ENCODE measurements at regions not wholly inside any gene's neighbourhood (a gene's known extent, or its start where the extent isn't known, plus 50 kb on each side); places are given as distances from the start of the nearest gene placed in this dataset.

- Histone ChIP-seq H3K4me3 (no peak overlapping the region), H3K4me1 (no peaks in the 10 kb centered on the region), H3K27ac (no peak overlapping the region), H3K9me3 (peaks cover 3% of the 10 kb centered on the region), H3K27me3 (ENCODE audit: insufficient read depth in 3 of 3, low read length in 2 of 3) (no peaks in the 10 kb centered on the region), H3K36me3 (ENCODE audit: insufficient read depth in 1 of 2, low read depth in 1 of 2) (no peaks in the 10 kb centered on the region)
- intact Hi-C loops (cut with DNase I) = no loop called here
- no peak for TF ChIP-seq CTCF (IDR thresholded peaks at IDR 0.05)
- DNase-seq (no peak), ATAC-seq (no peak)
- WGBS, 3 donors = 81 to 84% (median 83%) methylated on average over 3 of the region's 3 CpGs
Observed at GRCh38 chr14:46377305-46377704, 274.3 kb downstream of the RPL10L start.

- ATAC-seq (no peak), DNase-seq (no peak)
- Histone ChIP-seq H3K27ac (no peak overlapping the region), H3K9me3 (peaks cover 3% of the 10 kb centered on the region), H3K4me1 (no peaks in the 10 kb centered on the region), H3K27me3 (ENCODE audit: insufficient read depth in 3 of 3, low read length in 2 of 3) (no peaks in the 10 kb centered on the region), H3K4me3 (no peak overlapping the region), H3K36me3 (ENCODE audit: insufficient read depth in 1 of 2, low read depth in 1 of 2) (no peaks in the 10 kb centered on the region)
- intact Hi-C loops (cut with DNase I) = no loop called here
- TF ChIP-seq CTCF (IDR thresholded peaks at IDR 0.05) = no peak
Observed at GRCh38 chr14:46369391-46369790, 282.2 kb downstream of the RPL10L start.

GRCh38 chr14:46368275-46368674 is 283.3 kb downstream of the RPL10L start:
- no peak for TF ChIP-seq CTCF (IDR thresholded peaks at IDR 0.05)
- ATAC-seq = no peak
- Histone ChIP-seq H3K4me3 (no peak overlapping the region), H3K27ac (no peak overlapping the region), H3K36me3 (ENCODE audit: insufficient read depth in 1 of 2, low read depth in 1 of 2) (no peaks in the 10 kb centered on the region), H3K4me1 (no peaks in the 10 kb centered on the region), H3K27me3 (ENCODE audit: insufficient read depth in 3 of 3, low read length in 2 of 3) (no peaks in the 10 kb centered on the region), H3K9me3 (peaks cover 2% of the 10 kb centered on the region)
- DNase-seq = no peak
- intact Hi-C loops (cut with DNase I) = no loop called here
- 41 to 51% (median 48%) methylated on average over 3 of the region's 3 CpGs for WGBS, 3 donors

- ATAC-seq (no peak), DNase-seq (no peak)
- WGBS, 3 donors = 69 to 90% (median 85%) methylated on average over 1 of the region's 1 CpG
- no peak overlapping the region for H3K4me3 ChIP-seq
- no peaks in the 10 kb centered on the region for H3K4me1 ChIP-seq
- H3K27me3 ChIP-seq (ENCODE audit: insufficient read depth in 3 of 3, low read length in 2 of 3) = no peaks in the 10 kb centered on the region
- no peak overlapping the region for H3K27ac ChIP-seq
- no peak for TF ChIP-seq CTCF (IDR thresholded peaks at IDR 0.05)
- no peaks in the 10 kb centered on the region for H3K36me3 ChIP-seq (ENCODE audit: insufficient read depth in 1 of 2, low read depth in 1 of 2)
- intact Hi-C loops (cut with DNase I) = no loop called here
- H3K9me3 ChIP-seq = no peaks in the 10 kb centered on the region
Observed at GRCh38 chr14:46352844-46353243, 298.7 kb downstream of the RPL10L start.

GRCh38 chr14:46344327-46344937 is 307.1 kb downstream of the RPL10L start:
- no peak for ATAC-seq
- intact Hi-C loops (cut with DNase I) = no loop called here
- Histone ChIP-seq H3K27ac (no peak overlapping the region), H3K4me1 (no peaks in the 10 kb centered on the region), H3K27me3 (ENCODE audit: insufficient read depth in 3 of 3, low read length in 2 of 3) (no peaks in the 10 kb centered on the region), H3K4me3 (no peak overlapping the region), H3K36me3 (ENCODE audit: insufficient read depth in 1 of 2, low read depth in 1 of 2) (no peaks in the 10 kb centered on the region), H3K9me3 (no peaks in the 10 kb centered on the region)
- TF ChIP-seq CTCF (IDR thresholded peaks at IDR 0.05) = no peak
- 49 to 58% (median 51%) methylated on average over 4 of the region's 4 CpGs for WGBS, 3 donors
- DNase-seq = no peak
